Spleen (tissue), 7 donors: ENCODE measurements at regions not wholly inside any gene's neighbourhood (a gene's known extent, or its start where the extent isn't known, plus 50 kb on each side); places are given as distances from the start of the nearest gene placed in this dataset.

Source experiments
- POLR2A ChIP-seq, 3 donors: fragments of 450-650 bp; IDR thresholded peaks; one replicate each; pipeline ENCODE4 v1.5.1; 2017; ENCODE audit warnings: antibody characterized with exemption in 3 of 3, mild to moderate bottlenecking in 1 of 3
- POLR2AphosphoS5 ChIP-seq, 3 donors: sonication (generic); formaldehyde crosslinking; IDR thresholded peaks; one replicate each; pipeline ENCODE4 v1.5.1; 2017; ENCODE audit warnings: antibody characterized with exemption in 3 of 3
- TF ChIP-seq, protein P1 (sequence below), 11 experiments: fragments of 200-600 bp in 7 of 11; fragments of 450-650 bp in 4 of 11; sonication (generic) in 4 of 11; IDR thresholded peaks in 8 of 11; conservative IDR thresholded peaks in 3 of 11; 1 replicate in 7 of 11; 2 replicates in 4 of 11; pipeline versions ENCODE4 v1.4.0 to v1.8.0; 2016 to 2021; ENCODE audit warnings: antibody characterized with exemption in 11 of 11, inconsistent platforms in 4 of 11, mild to moderate bottlenecking in 1 of 11
- donor health status: DM: no; HTN: no; CAD: no; lungs with moderate emphysema.
- donor health status: DM: no; HTN: no; CAD: no.
- donor health status: DM: no; HTN: no; CAD: no.

DNA sequence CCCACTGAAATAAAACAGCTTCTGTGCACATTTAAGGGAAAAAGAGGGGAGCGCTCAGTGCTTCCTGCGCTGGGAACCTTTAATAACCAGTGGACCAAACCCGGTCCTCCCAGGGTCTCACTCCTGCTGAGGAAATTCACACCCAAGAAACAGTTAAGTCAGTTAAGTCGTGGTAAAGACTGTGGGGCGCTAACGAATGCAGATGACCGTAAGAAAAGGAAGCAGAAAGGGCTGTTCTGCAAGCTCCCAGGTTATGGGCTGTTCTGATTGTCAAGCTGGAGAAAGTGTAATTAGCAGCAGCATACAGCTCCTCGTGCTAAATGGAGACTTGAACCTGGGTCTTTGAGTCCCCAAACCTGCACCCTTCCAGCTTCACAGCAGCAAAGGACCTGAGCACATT lies 536.6 kb downstream of the NPHP4 start:
- TF ChIP-seq POLR2AphosphoS5 (IDR thresholded peaks at IDR 0.05) = no peak
- no peak for TF ChIP-seq POLR2A (IDR thresholded peaks at IDR 0.05)
- TF ChIP-seq, protein P1, sequence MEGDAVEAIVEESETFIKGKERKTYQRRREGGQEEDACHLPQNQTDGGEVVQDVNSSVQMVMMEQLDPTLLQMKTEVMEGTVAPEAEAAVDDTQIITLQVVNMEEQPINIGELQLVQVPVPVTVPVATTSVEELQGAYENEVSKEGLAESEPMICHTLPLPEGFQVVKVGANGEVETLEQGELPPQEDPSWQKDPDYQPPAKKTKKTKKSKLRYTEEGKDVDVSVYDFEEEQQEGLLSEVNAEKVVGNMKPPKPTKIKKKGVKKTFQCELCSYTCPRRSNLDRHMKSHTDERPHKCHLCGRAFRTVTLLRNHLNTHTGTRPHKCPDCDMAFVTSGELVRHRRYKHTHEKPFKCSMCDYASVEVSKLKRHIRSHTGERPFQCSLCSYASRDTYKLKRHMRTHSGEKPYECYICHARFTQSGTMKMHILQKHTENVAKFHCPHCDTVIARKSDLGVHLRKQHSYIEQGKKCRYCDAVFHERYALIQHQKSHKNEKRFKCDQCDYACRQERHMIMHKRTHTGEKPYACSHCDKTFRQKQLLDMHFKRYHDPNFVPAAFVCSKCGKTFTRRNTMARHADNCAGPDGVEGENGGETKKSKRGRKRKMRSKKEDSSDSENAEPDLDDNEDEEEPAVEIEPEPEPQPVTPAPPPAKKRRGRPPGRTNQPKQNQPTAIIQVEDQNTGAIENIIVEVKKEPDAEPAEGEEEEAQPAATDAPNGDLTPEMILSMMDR (IDR thresholded peaks at IDR 0.05 in 8 of 11, conservative IDR thresholded peaks at IDR 0.05 in 3 of 11) = no peak
